GM12891 (cell line): ENCODE measurements at regions not wholly inside any gene's neighbourhood (a gene's known extent, or its start where the extent isn't known, plus 50 kb on each side); places are given as distances from the start of the nearest gene placed in this dataset.

Source experiments
- POLR2A ChIP-seq: IDR thresholded peaks from 2 replicates; pipeline ENCODE4 v1.6.1; 2011; ENCODE audit warnings: low read depth, low read length, control low read depth
- POLR2AphosphoS5 ChIP-seq: IDR thresholded peaks from 2 replicates; pipeline ENCODE4 v1.6.1; 2011; ENCODE audit warnings: low read depth, low read length, control low read depth

DNA sequence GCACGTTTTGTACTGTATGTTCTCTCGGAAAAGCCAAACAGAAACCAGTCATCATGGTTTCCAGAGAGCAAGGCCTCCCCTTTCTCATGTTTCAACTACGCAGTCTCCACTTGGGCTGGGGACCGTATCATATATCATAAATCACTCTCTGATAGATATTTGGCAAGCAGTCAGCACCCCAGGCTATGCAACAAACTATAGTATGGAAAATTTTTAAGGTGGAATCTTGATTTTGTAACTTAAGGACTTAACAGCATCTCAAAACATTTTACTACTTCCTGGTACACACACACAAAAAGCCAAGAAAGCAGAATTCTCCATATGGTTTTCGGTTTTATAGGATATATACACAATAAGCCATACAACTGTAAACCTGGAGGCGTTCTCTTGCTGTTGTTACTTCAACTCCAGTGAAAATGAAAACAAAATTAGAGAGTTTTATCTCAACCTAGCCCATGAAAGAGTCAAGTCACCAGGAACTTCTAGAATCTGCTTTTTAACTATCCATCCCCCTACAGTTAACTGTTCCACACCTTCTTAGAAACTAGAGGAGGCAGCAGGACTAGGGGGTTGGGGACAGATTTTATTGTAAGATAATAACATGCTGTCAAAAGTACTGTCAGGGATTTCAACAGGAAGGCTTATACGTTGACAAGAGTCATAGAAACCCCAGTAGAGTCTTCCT is 283.4 kb downstream of the NFIB start:
- TF ChIP-seq POLR2AphosphoS5, result no peak
- no peak for TF ChIP-seq POLR2A
